AG04450 (cell line): ENCODE measurements at regions not wholly inside any gene's neighbourhood (a gene's known extent, or its start where the extent isn't known, plus 50 kb on each side); places are given as distances from the start of the nearest gene placed in this dataset.

Source experiments
- CTCF ChIA-PET: fragments of 300-600, 350-600 bp; formaldehyde crosslinking; extraction: SDS; loops from one replicate; lab custom pipeline; 2022; ENCODE audit warnings: antibody characterized with exemption, inconsistent platforms; lab: Charles Lee
- POLR2A ChIA-PET: fragments of 350-600 bp; formaldehyde crosslinking; extraction: SDS; loops from one replicate; lab custom pipeline; 2021; ENCODE audit warnings: antibody characterized with exemption, inconsistent platforms; lab: Yijun Ruan, JAX
- DNase-seq: peaks from one replicate; pipeline ENCODE4 v3.0.0-alpha.2; 2011; ENCODE audit warnings: low read depth, low spot score
- H3K27ac ChIP-seq: one replicate; pipeline ENCODE4 v1.5.1; 2012; ENCODE audit warnings: low read depth, low read length, control low read depth
- H3K27me3 ChIP-seq: one replicate; pipeline ENCODE4 v1.6.0; 2012; ENCODE audit warnings: low read length; ENCODE audit not compliant: control insufficient read depth, insufficient read depth
- H3K4me3 ChIP-seq: 2 replicates; pipeline ENCODE4 v1.5.1; 2011; ENCODE audit warnings: mild to moderate bottlenecking, low read depth, low read length, control low read depth
- H3K9me3 ChIP-seq: 2 replicates; pipeline ENCODE4 v1.5.1; 2012; ENCODE audit warnings: low read length; ENCODE audit not compliant: control insufficient read depth, insufficient read depth
- CTCF ChIP-seq: IDR thresholded peaks from 2 replicates; pipeline ENCODE4 v1.5.1; 2011; ENCODE audit warnings: low read depth, low read length, control low read depth, inconsistent platforms

DNA sequence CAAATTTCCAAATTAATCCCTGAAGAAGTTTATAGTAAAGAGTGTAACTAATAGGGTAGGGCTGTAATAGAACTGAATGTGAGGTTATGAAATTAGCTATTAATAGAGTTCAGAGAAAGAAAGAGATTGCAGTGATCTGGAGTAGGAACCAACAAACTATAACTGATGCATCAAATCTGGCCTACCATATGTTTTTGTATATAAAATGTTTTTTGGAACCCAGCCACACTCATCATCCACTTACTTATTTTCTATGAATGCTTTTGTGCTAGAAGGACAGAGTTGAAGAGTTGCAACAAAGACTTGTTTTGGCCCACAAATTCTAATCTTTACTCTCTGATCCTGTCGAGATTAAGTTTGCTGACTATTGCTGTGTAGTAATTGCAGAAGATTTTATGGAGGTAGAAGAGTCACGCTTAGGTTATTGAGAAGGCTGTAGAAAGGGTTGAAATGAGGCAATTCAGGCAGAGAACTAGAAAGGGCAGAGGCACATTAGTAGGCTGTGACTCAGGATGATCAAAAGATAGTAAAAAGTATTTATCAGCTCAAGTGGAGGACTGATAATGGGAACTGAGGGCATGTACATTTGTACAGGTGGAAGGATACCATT, 298.7 kb upstream of the EMCN start:
- no peaks in the 10 kb centered on the region for H3K27me3 ChIP-seq
- no peak overlapping the region for H3K27ac ChIP-seq
- no peak for TF ChIP-seq CTCF
- ChIA-PET CTCF (no interaction called here), POLR2A (no interaction called here)
- DNase-seq = no peak
- no peak overlapping the region for H3K4me3 ChIP-seq
- H3K9me3 ChIP-seq = no peaks in the 10 kb centered on the region

- POLR2A ChIA-PET = no interaction called here
- CTCF ChIA-PET = no interaction called here
- Histone ChIP-seq H3K4me3 (no peak overlapping the region), H3K9me3 (no peaks in the 10 kb centered on the region), H3K27ac (no peak overlapping the region), H3K27me3 (no peaks in the 10 kb centered on the region)
- no peak for TF ChIP-seq CTCF
- DNase-seq = no peak
Observed at GRCh38 chr4:100811046-100811445, 293.2 kb upstream of the EMCN start.

- no peak for TF ChIP-seq CTCF
- ChIA-PET CTCF (interaction anchor here (0.6 kb wide), 2 partner anchors 131 to 243 kb away, joined by 3 to 4 read pairs; no protein-coding TSS in a partner anchor), POLR2A (interaction anchor here (0.7 kb wide), 1 partner anchor 193 kb away, joined by 6 read pairs; no protein-coding TSS in a partner anchor)
- no peaks in the 10 kb centered on the region for H3K9me3 ChIP-seq
- no peaks in the 10 kb centered on the region for H3K27me3 ChIP-seq
- DNase-seq = no peak
- no peak overlapping the region for H3K4me3 ChIP-seq
- H3K27ac ChIP-seq = no peak overlapping the region
Observed at GRCh38 chr4:100809506-100809905, 291.7 kb upstream of the EMCN start.

- CTCF ChIA-PET = no interaction called here
- H3K4me3 ChIP-seq = no peak overlapping the region
- TF ChIP-seq CTCF = no peak
- no peak for DNase-seq
- no peak overlapping the region for H3K27ac ChIP-seq
- H3K27me3 ChIP-seq = no peaks in the 10 kb centered on the region
- POLR2A ChIA-PET = no interaction called here
- H3K9me3 ChIP-seq = no peaks in the 10 kb centered on the region
Observed at GRCh38 chr4:100806988-100807387, 289.2 kb upstream of the EMCN start.

DNA sequence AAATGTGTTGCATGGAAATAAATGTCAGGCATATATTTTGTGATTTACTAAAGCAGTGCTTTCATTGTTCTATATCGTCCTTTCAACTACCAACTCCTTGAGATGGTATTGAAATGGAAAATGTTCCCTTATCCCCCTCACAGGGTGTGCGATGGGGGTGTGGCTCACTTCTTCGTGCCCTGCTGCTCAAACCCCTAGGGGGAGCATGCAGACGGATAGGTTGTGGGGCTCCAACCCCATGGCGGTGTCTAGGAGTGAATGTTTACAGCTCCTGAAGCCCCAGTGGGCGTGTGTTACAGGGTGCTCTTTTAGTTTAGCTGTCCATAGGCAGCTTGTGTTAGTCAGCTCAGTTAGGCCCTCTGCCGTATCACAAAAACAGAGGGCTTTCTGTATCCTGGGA, 287.7 kb upstream of the EMCN start:
- CTCF ChIA-PET = no interaction called here
- no peaks in the 10 kb centered on the region for H3K27me3 ChIP-seq
- POLR2A ChIA-PET = no interaction called here
- no peak for TF ChIP-seq CTCF
- no peak overlapping the region for H3K4me3 ChIP-seq
- H3K27ac ChIP-seq = no peak overlapping the region
- no peak for DNase-seq
- H3K9me3 ChIP-seq = no peaks in the 10 kb centered on the region
